ENCODE measurements at regions not wholly inside any gene's neighbourhood (a gene's known extent, or its start where the extent isn't known, plus 50 kb on each side); places are given as distances from the start of the nearest gene placed in this dataset.

DNA sequence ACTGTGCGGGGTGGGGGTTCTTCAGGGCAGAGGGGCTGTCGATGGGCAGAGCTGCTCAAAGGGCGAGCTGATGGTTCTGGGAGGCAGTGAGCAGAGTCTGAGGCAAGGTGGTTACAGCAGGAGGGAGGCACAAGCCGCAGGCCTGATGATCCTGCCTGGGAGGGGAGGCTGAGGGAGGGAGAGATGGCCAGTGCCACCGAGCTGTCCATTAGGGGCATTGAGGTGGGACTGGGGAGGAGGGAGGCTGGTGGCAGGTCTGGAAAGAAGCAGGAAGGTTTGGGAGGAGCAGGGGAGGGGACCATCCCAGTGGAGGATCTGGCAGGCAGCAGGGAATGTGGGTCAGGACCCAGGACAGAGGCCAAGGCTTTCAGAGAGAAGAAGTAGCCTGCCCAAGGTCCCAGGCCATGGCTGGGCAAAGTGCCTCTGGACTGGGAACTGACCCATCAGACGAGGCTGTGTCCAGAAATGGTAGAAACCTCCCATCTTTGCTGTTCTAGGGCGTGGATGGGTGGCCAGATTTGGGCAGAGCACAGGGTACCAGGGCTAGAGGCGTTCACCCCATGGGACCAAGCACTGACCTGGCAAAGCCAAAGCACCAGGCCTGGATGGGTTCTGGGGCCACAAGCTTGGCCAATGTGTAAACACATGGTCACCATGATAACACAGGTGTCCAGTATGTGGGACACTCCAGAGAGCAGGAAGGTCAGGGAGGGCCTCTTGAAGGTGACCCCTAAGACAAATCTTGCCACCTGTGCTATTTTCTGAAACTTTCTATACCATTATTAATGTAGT, 55.5 kb downstream of the INHBB start:
- DNase-seq (ENCODE audit: low read depth in 3 of 3, low spot score in 2 of 3) = no peak

DNA sequence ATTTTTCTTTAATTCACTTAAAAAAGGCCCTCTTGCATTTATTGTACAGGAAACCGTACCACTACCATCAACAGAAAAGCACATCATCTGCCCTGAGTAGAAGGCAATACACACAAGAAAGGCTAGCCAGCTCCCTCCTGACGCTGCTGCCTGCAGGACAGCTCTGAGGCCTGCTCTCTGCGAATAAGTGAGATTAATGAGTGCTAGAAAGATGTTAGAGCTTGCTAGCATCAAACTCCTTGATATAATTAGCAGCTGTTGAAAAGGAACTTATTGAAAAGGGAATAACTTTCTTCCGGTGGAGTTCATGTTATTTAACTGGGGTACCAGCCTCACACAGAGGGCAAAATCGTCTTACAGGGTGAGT, 56.1 kb downstream of the INHBB start:
- DNase-seq (ENCODE audit: low read depth in 3 of 3, low spot score in 2 of 3) = no peak

- DNase-seq (ENCODE audit: low read depth in 3 of 3, low spot score in 2 of 3) = no peak
Observed at GRCh38 chr2:120402508-120402907, 56.6 kb downstream of the INHBB start.

GRCh38 chr2:120403261-120403660, 57.3 kb downstream of the INHBB start:
- no peak for DNase-seq (ENCODE audit: low read depth in 3 of 3, low spot score in 2 of 3)

- no peak for DNase-seq (ENCODE audit: low read depth in 3 of 3, low spot score in 2 of 3)
Observed at GRCh38 chr2:120403676-120404075, 57.7 kb downstream of the INHBB start.

DNA sequence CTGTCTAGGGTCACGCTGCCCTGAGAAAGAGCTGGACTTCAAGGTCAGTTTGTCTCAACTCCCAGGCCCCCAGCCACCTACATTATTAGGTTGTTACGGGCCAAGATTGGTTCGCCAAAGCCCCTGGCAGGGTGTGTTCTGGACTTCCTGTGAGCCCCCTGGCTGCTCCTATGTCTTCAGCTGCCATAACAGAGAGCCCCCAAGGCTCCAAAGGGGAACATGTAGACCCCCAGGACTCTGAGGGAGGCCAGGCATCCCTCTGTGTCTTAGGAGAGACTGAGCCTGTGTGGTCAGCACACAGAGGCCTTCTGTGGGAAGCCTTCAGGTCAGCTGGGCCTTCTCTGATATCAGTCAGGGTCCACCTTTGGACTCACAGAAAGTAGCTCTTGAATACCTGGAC, 58.3 kb downstream of the INHBB start:
- DNase-seq (ENCODE audit: low read depth in 3 of 3, low spot score in 2 of 3) = no peak

GRCh38 chr2:120404941-120405758, 59.2 kb downstream of the INHBB start:
- DNase-seq (ENCODE audit: low read depth in 3 of 3, low spot score in 2 of 3) = no peak

GRCh38 chr2:120405759-120406099, 59.8 kb downstream of the INHBB start:
- no peak for DNase-seq (ENCODE audit: low read depth in 3 of 3, low spot score in 2 of 3)

DNA sequence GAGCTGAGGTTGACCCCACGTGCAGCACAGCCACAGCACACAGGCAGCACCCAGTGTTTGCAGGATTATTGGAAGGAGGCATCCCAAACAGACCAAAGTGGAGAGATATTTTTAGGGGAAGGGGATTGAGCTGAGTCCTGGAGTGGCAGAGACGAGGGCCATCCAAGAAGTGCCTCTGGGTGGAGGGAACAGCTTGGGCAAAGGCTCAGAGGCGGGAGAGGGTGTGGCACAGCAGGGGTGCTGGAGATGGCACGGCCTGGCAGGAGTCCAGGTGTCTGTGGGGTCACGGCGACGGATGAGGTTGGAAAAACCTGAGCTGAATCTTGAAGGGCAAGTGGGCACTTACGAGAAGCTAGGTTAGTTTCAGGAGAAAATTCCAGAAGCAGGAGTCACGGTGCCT, 60.6 kb downstream of the INHBB start:
- no peak for DNase-seq (ENCODE audit: low read depth in 3 of 3, low spot score in 2 of 3)

DNA sequence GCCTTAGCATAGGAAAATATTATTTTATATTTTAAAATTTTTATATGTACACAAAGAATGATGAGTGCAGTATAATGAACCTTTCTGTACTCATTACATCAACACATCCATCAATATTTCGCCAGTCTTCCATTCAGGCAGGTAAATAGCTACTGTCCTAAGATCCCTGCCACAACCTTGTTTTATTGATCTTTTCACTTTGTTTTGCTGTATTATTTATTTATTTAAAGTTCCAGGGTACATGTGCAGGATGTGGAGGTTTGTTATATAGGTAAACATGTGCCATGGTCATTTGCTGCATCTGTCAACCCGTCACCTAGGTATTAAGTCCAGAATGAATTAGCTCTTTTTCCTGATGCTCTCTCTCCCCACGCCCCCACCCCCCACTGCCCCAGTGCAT, 64.6 kb downstream of the INHBB start:
- DNase-seq (ENCODE audit: low read depth in 3 of 3, low spot score in 2 of 3) = no peak

- DNase-seq (ENCODE audit: low read depth in 3 of 3, low spot score in 2 of 3) = no peak
Observed at GRCh38 chr2:120415060-120415459, 69.1 kb downstream of the INHBB start.

DNA sequence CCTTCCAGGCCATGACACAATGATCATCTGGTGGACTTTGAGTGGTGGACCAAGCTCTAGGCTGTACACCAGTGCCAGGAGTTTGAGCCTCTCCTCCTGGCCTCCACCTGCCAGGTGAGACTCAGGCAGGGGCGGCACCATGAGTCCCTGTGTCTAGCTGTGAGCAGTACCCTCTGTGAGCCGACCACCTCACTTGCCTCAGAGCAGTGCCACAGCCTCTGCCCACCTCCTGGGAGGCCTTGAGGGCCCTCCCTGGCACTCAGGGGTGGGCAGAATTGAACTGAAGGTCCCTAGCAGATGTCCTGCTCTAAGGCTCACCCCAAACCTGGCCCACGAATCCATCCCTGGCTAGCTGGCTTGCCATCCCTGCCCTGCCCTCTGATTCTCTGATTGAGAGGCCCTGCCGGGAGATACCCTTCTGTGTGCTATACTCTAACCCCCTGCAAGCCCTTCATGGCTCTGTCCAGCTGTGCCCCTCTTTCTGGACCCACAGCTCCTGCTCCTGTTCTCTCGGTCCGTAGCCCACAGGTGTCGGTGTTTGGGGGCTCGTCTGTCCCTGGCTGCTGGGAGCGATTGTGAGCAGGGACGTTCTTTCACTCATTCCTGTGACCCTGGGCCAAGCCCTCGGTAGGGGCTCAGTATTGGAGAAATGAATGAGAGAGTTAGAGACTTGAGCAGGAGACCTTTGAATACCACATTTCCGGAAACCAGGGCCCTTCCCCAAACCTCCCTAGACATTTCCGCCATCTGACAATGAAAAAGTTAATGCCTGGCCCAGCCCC, 70.0 kb downstream of the INHBB start:
- no peak for DNase-seq (ENCODE audit: low read depth in 3 of 3, low spot score in 2 of 3)

DNA sequence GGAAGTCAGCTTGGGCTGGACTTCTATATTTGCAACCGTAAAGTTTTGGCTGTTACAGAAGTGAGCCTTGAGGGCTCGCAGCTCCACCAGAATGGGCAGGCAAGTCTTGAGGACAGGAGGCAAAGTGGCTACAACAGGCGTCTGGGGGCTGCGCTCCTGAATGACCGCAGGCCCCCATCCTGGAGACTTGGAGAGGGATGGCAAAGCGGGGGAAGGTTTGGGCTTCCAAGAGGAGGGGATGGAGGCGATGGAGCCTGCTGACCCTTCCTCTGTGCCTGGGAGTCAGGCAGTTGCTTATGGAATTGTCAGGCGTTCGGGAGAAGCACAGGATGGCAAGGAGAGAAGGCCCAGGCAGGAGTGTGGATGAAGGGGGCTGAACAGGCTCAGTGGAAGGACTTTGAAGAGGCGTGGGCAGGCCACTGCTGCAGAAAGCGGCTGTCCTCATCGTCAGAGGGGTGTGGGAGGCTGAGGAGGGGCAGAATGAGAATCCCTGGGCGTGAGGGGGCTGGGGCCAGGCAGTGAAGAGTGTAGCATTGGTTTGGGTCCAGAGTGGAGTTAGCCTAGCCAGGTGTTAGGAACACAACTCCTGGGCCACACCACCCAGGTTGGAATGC, 72.3 kb downstream of the INHBB start:
- DNase-seq (ENCODE audit: low read depth in 3 of 3, low spot score in 2 of 3) = no peak

DNA sequence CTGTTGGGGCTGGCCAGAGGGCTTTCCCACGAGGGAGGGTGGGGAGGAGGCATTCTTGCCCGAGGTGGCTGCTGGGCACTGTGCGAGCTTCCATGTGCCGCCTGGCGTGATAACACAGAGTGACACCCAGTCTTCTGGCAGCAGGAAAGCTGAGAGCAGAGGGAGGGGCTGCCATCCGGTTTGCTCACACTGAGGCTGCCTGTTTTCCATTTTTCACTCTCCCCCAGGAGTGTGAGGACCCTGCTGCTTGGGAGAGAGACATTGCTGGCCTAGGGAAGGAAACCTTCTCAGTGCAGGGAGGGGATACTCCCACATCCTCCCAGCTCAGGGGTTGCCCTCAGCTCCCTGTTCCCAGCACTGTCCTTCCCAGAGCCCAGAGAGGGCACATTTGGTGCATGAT, 73.1 kb downstream of the INHBB start:
- no peak for DNase-seq (ENCODE audit: low read depth in 3 of 3, low spot score in 2 of 3)

DNA sequence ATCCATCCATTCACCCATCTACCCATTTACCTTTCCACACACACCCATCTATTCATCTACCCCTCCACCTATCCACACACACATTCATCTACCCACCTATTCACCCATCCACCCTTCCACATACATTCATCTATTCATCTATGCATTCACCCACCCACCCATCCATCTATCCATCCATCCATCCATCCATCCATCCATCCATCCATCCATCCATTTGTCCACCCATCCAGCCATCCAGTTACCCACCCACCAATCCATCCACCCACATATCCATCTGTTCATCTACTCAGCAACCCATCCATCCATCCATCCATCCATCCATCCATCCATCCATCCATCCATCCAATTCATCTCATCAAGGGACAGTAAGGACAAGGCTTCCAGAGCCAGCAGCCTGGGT, 74.0 kb downstream of the INHBB start:
- no peak for DNase-seq (ENCODE audit: low read depth in 3 of 3, low spot score in 2 of 3)

DNA sequence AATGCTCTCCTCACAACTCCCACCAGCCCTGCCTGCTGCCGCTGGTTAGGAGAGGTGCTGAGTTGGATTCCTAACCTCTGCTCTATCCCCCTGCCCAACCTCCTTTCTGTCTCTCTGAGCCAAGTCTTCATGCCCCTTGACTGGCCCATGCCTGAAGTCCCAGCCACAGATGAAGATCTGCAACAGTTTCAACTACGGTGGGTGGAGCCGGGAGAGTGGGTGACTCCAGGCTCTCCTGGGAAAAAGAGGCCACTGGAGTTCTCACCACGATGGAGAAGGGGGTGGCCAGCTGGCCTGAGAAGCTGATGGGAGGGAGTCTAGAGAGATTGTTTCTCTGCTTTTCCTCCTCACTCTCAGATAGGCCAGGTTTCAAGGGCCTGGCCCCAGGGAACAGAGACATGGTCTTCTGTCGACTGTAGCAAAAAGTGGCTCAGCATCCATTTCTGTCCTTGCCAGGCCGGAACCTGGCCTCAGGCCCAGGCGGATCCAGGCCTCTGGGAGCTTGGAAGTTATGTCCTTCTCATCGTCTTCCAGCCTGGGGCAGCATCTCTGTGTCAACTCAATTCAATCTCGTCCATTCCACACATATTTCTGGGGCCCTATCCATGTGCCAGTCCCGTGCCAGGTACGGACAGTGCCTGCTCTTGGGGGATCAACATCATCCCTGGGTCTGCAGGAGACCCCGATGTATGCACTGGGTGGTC, 75.3 kb downstream of the INHBB start:
- no peak for DNase-seq (ENCODE audit: low read depth in 3 of 3, low spot score in 2 of 3)

GRCh38 chr2:120421830-120422175, 75.9 kb downstream of the INHBB start:
- DNase-seq (ENCODE audit: low read depth in 3 of 3, low spot score in 2 of 3) = no peak

DNA sequence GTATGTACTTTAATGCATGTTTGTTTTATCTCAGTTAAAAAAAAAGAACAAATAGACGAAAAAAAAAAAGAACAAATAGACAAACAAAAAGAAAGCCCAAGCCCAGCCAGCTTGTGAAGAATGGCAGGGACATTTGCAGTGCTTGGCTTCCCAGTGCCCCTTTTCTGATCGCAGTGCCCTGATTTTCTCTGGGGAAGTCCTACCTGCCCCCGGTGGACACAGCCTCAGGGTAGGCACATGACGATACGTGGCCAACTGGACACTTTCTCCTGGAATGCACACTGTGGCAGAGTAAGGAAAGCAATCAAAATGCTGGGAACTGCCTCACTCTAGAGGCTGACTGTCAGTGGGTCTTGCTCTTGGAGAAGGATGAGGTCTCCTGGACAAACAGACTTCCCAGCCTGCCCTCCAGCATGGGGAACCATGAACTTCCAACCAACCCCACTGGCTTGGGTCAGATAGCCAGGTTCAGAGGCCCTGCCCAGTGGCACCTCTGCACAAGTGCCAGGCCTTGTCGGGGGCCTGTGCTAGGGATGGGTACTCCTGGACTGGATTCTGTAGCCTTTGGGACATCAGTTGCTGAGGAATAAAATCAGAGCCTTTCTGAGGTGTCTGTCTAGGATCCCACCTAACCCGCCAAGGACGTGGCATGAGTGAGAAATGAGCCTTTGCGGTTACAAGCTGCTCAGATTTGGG, 76.7 kb downstream of the INHBB start:
- no peak for DNase-seq (ENCODE audit: low read depth in 3 of 3, low spot score in 2 of 3)

DNA sequence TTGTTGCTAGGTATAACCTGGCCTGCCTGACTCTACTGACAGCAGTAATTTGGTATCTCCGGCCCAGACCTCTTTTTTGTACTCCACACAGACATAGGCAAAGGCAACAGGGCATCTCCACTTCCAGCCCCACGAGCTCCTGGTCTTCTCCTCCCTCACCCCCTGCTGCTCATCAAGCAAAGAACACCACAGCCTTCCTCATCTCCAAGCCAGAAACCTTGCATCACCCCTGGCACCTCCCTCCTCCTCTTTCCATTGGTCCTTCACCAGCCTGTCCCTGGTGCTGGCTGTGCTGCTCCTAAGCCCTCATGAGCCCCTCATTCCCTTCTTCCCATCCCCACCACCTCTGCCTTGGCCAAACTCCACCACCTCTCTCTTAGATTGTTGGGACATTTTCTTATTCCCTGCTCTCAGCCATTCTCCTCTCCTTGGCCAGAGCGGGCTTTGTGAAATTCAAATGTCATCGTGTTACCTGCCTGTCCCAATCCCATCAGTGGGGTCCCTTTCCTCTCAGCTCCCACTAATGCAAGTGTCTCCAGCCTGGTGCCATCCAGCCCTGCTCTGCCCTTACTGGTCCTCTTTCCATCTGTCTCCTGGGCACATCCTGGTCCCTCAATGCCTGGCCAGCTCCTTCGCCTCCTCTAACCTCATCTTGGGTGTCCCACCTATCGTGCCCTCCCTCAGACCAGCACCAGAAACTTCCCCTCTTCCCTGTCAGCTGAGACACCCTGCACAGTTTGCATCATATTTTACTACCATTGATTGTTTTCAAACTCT, 77.4 kb downstream of the INHBB start:
- no peak for DNase-seq (ENCODE audit: low read depth in 3 of 3, low spot score in 2 of 3)

All from right renal cortex interstitium (tissue), 3 donors.